Activated naive CD4-positive, alpha-beta T cell treated with anti-CD3 and anti-CD28 coated beads, Interleukin-2, amount 50 U/mL, for 24 hours (primary cell): ENCODE measurements at regions not wholly inside any gene's neighbourhood (a gene's known extent, or its start where the extent isn't known, plus 50 kb on each side); places are given as distances from the start of the nearest gene placed in this dataset.
"Not testable (repeated sequence)": the region's sequence is repeated elsewhere in the genome, so short reads cannot be mapped to it uniquely, and the experiment has no call there.

Experiments used
- H3K27ac Mint-ChIP-seq: one replicate; pipeline ENCODE4 v1.8.0; 2021; ENCODE audit warnings: mild to moderate bottlenecking, mixed read lengths
- H3K27me3 Mint-ChIP-seq: one replicate; pipeline ENCODE4 v1.8.0; 2021; ENCODE audit warnings: mixed read lengths
- H3K36me3 Mint-ChIP-seq: one replicate; pipeline ENCODE4 v1.8.0; 2021; ENCODE audit warnings: mixed read lengths
- H3K4me1 Mint-ChIP-seq: one replicate; pipeline ENCODE4 v1.8.0; 2021; ENCODE audit warnings: mixed read lengths
- H3K4me3 Mint-ChIP-seq: one replicate; pipeline ENCODE4 v1.8.0; 2021; ENCODE audit warnings: mild to moderate bottlenecking, mixed read lengths
- H3K9me3 Mint-ChIP-seq: one replicate; pipeline ENCODE4 v1.8.0; 2021; ENCODE audit warnings: mixed read lengths

DNA sequence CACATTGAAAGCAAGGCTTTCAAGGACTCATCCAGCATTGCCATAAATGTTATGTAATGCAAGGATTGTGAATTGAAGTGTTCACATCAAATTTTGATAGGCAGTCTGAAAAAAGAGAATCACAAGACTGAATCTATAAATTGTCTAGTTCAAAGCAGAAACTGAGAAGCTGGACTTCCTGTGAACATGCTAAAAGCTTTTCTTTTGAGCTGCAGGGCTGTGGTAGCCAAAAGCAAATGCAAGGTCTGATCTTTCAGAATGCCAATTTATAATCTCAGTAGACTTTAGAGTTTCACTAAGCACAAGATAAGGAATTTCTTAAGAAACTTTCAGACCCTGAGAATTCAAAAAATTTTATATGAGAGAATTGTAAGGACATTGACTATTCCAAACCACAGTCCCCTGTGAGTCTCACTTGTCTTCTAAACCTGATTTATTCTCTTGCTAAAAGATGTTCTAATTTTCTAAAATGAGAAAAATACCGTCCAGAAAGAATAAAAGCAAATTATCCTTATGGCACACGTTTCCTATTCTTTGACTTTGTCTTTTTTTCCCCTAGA, 1700.3 kb downstream of the OTOL1 start:
- Mint-ChIP-seq H3K4me1 (no peaks in the 10 kb centered on the region), H3K27me3 (no peaks in the 10 kb centered on the region), H3K4me3 (no peak overlapping the region), H3K27ac (no peak overlapping the region), H3K9me3 (peaks cover 9% of the 10 kb centered on the region), H3K36me3 (no peaks in the 10 kb centered on the region)

DNA sequence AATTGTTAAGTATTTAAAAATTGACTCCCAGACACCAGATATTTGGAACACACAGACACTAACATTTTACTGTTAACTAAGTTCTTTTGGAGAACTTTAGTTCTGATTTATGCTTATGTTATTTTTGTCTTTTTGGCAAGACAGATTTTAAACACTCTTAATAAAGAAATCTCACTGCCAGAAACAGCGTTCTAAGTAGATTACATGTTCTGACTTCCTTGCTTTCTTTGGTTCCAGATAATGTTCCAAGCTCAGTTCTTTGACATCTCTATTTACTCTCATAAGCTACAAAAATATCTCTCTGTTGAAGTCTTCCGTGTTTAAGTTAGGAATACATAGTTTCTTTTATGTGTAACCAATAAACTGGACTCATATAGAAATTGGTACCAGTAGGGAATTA, 1699.6 kb downstream of the OTOL1 start:
- H3K27me3 Mint-ChIP-seq, result no peaks in the 10 kb centered on the region
- H3K27ac Mint-ChIP-seq, result no peak overlapping the region
- no peaks in the 10 kb centered on the region for H3K36me3 Mint-ChIP-seq
- no peaks in the 10 kb centered on the region for H3K4me1 Mint-ChIP-seq
- peaks cover 9% of the 10 kb centered on the region for H3K9me3 Mint-ChIP-seq
- no peak overlapping the region for H3K4me3 Mint-ChIP-seq

DNA sequence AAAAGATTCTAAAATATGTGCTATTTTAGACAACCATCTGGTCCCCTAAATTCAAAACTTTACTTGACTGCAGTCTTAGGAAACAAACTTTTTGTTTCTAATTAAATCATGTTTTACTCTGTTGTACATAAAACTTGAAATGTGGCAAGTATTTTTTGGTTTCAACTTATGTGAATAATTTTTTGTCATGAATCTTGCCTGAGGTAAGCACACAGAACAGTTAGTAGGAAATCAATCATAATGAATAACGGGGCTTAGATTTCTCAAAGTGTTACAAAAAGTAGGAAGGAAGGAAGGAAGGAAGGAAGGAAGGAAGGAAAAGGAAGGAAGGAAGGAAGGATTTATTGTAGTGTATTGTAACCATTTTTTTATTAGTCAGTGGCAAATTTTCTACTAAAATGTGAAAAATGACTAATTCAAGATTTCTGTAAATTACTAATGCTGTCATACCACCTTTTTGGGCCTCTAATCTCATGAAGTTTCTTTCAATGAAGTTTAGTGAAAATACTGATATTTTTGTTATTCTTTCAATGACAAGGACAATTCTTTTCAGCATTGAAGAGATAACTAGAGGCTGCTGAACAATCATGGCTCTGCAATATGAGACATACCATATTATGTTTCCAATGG, 1689.2 kb downstream of the OTOL1 start:
- Mint-ChIP-seq H3K27ac (no peak overlapping the region), H3K4me3 (no peak overlapping the region), H3K9me3 (peaks cover 23% of the 10 kb centered on the region), H3K36me3 (no peaks in the 10 kb centered on the region), H3K4me1 (no peaks in the 10 kb centered on the region), H3K27me3 (no peaks in the 10 kb centered on the region)

DNA sequence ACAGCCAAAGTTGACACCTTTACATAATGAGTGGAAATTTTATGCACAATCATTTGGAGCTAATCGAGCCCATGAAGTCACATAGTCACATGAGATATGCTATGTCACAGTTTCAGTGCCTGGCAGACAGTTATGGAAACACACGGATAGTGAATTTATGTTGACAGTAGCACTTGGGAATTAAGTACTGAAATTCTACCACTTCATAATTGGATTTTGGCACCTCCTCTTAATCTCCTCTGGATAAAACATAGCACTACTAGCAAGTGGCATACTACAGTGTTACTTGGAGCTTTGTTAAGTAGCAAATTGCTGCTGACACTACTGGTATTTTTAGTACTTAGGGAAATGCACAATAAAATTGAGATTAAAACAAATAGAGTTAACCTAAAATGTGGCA, 1679.4 kb downstream of the OTOL1 start:
- H3K27ac Mint-ChIP-seq, result no peak overlapping the region
- no peak overlapping the region for H3K4me3 Mint-ChIP-seq
- H3K36me3 Mint-ChIP-seq, result no peaks in the 10 kb centered on the region
- peaks cover 4% of the 10 kb centered on the region for H3K9me3 Mint-ChIP-seq
- no peaks in the 10 kb centered on the region for H3K27me3 Mint-ChIP-seq
- no peaks in the 10 kb centered on the region for H3K4me1 Mint-ChIP-seq

DNA sequence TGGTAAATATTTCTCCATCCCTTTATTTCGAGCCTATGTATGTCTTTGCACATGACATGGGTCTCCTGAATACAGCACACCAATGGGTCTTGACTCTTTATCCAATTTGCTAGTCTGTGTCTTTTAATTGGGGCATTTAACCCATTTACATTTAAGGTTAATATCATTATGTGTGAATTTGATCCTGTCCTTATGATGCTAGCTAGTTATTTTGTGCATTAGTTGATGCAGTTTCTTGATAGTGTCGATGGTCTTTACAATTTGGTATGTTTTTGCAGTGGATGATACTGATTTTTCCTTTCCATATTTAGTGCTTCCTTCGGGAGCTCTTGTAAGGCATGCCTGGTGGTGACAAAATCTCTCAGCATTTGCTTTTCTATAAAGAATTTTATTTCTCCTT, 1675.9 kb downstream of the OTOL1 start:
- not testable (repeated sequence) for H3K27ac Mint-ChIP-seq, H3K27me3 Mint-ChIP-seq, H3K9me3 Mint-ChIP-seq, H3K4me1 Mint-ChIP-seq, H3K4me3 Mint-ChIP-seq, H3K36me3 Mint-ChIP-seq

DNA sequence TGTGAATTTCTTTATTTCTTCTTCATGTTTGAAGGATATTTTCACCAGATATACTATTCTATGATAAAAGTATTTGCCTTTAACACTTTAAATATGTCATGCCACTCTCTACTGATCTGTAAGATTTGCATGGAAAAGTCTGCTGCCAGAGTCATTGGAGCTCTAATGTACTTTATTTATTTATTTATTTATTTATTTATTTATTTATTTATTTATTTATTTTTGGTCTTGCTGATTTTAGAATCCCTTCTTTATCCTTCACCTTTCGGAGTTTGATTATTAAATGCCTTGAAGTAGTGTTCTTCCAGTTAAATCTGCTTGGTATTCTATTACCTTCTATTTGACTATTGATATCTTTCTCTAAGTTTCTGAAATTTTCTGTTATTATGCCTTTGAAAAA, 1669.6 kb downstream of the OTOL1 start:
- no peak overlapping the region for H3K4me3 Mint-ChIP-seq
- no peaks in the 10 kb centered on the region for H3K36me3 Mint-ChIP-seq
- H3K4me1 Mint-ChIP-seq, result no peaks in the 10 kb centered on the region
- H3K27ac Mint-ChIP-seq, result no peak overlapping the region
- peaks cover 18% of the 10 kb centered on the region for H3K9me3 Mint-ChIP-seq
- no peaks in the 10 kb centered on the region for H3K27me3 Mint-ChIP-seq

DNA sequence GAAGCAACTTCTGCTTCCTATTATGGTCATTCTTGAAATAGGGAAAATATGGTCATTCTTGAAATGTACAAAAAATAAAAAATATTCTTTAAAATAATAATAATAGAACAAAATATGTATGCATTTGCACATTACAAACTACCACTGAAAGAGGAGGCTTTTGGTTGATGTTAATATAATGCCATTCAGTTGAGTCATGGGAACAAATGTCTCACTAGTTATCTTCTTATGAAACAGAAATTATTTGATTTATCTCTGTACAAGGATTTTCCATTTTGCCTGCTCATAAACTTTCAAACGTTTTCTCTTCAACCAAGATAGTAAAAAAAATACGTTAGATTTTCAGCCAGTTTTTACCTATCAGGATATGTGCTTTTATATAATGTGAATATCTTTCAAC, 1662.7 kb downstream of the OTOL1 start:
- no peaks in the 10 kb centered on the region for H3K4me1 Mint-ChIP-seq

DNA sequence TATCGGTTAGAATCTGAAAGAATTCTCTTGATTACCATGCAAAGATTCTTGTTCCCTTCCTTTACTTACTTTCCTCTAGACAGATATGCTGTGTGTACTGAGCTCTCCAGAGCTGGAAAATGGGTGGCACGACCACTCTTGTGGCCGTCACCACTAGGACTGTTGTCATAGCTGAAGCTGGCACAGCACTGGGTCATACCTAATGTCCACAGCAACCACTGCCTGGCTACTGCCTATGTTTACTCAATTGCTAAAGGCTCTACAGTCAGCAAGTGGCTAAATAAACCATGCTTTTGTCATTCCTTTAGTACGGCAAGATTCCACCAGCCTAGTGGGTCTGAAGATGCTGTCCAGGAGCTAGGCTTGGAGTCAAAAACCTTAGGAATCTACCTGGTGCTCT, 1643.0 kb downstream of the OTOL1 start:
- H3K9me3 Mint-ChIP-seq, result peaks cover 35% of the 10 kb centered on the region
- no peaks in the 10 kb centered on the region for H3K36me3 Mint-ChIP-seq

More for the DNA sequence above, 1662.7 kb downstream of the OTOL1 start:
- no peaks in the 10 kb centered on the region for H3K36me3 Mint-ChIP-seq
- no peak overlapping the region for H3K4me3 Mint-ChIP-seq
- no peaks in the 10 kb centered on the region for H3K27me3 Mint-ChIP-seq
- no peaks in the 10 kb centered on the region for H3K9me3 Mint-ChIP-seq
- no peak overlapping the region for H3K27ac Mint-ChIP-seq

DNA sequence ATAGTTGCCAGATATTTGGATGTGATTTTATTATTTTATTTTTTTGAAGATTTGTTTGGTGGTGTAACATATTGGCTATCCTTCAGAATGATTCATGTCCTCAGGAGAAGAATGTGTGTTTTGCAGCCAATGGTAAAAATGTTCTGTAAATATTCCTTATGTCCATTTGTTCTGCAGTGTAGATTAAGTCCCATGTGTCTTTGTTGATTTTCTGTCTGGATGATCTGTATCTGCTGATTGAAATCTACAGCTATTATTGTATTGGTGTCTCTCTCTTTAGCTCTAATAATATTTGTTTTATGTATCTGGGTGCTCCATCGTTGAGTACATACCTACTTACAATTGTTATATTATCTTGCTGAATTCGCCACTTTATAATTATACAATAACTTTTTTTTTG, 1641.7 kb downstream of the OTOL1 start:
- H3K4me3 Mint-ChIP-seq, result no peak overlapping the region
- H3K27ac Mint-ChIP-seq, result no peak overlapping the region
- H3K4me1 Mint-ChIP-seq, result no peaks in the 10 kb centered on the region
- no peaks in the 10 kb centered on the region for H3K27me3 Mint-ChIP-seq
- H3K9me3 Mint-ChIP-seq, result peaks cover 31% of the 10 kb centered on the region
- no peaks in the 10 kb centered on the region for H3K36me3 Mint-ChIP-seq

More for the DNA sequence above, 1643.0 kb downstream of the OTOL1 start:
- H3K4me1 Mint-ChIP-seq, result no peaks in the 10 kb centered on the region
- no peaks in the 10 kb centered on the region for H3K27me3 Mint-ChIP-seq
- no peak overlapping the region for H3K4me3 Mint-ChIP-seq
- H3K27ac Mint-ChIP-seq, result no peak overlapping the region

DNA sequence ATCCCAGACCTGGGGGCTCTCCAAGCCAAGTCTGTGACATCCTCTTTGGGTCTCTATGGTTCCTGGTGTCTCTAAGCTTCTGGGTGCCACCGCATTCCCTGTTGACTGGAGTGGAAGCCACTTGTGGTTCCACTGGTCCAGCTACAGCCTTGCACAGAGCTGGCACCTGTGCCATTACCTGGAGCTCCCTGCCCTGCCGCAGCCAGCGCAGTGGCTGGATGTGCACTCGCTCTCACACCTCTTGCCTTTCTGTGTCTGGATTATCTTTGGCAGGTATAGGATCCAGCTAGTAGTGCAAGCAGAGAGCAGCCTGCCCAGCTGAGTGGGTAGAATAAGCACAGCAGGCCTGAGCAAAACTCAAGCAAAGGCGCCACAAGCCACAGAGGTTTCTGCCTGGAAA, 1635.5 kb downstream of the OTOL1 start:
- no peaks in the 10 kb centered on the region for H3K36me3 Mint-ChIP-seq
- H3K4me3 Mint-ChIP-seq, result no peak overlapping the region

DNA sequence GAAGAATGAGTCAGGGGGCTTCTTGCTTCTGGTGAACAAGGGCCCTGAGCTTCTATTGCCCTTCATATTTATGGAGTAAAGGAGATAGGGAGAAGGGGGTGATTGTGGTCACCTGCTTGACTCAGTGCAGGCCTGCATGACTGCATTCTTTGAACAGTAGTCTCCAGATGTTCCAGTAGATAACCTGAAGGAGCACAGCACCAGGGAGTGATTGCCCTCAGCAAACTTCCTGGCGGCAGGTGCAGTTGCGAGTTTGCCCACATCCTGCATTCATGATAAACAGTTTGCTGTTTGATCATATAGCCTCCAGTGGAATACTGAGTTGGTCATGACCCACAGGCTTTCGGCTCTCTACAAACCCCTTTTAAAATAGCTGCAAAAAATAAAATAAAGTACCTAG, 1632.7 kb downstream of the OTOL1 start:
- Mint-ChIP-seq H3K4me1 (no peaks in the 10 kb centered on the region), H3K27ac (no peak overlapping the region), H3K36me3 (no peaks in the 10 kb centered on the region), H3K4me3 (no peak overlapping the region), H3K9me3 (peaks cover 19% of the 10 kb centered on the region), H3K27me3 (no peaks in the 10 kb centered on the region)

More for the DNA sequence above, 1635.5 kb downstream of the OTOL1 start:
- no peaks in the 10 kb centered on the region for H3K4me1 Mint-ChIP-seq
- H3K9me3 Mint-ChIP-seq, result peaks cover 23% of the 10 kb centered on the region
- H3K27me3 Mint-ChIP-seq, result no peaks in the 10 kb centered on the region
- H3K27ac Mint-ChIP-seq, result no peak overlapping the region

DNA sequence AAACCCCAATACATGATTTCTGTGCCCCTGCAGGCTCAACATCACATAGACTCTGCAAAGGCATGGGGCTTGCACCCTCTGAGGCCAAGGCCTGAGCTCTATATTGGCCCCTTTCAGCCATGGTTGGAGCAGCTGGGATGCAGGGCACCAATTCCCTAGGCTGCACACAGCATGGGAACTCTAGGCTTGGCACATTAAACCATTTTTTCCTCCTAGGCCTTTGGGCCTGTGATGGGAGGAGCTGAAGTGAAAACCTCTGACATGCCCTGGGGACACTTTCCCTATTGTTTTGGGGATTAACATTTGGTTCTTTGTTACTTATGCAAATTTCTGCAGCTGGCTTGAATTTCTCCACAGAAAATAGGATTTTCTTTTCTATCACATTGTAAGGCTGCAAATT, 1629.5 kb downstream of the OTOL1 start:
- H3K27ac Mint-ChIP-seq, result no peak overlapping the region
- H3K36me3 Mint-ChIP-seq, result no peaks in the 10 kb centered on the region
- peaks cover 14% of the 10 kb centered on the region for H3K9me3 Mint-ChIP-seq
- no peaks in the 10 kb centered on the region for H3K4me1 Mint-ChIP-seq
- H3K27me3 Mint-ChIP-seq, result no peaks in the 10 kb centered on the region
- no peak overlapping the region for H3K4me3 Mint-ChIP-seq
